ENCODE measurements at regions not wholly inside any gene's neighbourhood (a gene's known extent, or its start where the extent isn't known, plus 50 kb on each side); places are given as distances from the start of the nearest gene placed in this dataset.

DNA sequence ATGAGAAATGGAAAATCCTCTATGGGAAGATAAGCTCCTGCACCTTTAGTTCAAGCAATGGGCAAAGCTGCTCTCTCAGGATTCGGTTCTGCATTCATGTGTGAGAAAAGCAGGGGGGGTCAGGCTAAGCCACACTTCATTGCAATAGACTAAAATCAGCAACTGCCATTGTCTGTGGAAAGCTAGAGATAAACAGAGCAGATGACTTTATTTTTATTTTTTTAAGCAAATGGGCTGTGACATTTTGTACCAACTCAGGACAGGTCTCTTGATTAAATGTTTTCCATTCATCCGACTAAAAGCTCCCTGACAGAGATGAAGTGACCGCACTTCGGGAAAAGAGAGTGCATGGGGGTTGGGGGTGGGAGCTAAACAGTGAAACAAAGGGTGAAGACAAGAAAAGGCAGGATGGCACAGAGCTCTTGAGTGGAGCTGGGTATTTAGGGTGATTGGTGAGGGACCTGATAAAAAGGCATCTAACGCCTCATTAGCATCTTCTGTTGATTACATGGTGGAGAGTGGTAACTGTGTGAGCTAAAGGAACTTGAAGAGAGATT, 987.4 kb downstream of the TUSC7 start:
- TF ChIP-seq, protein P1, sequence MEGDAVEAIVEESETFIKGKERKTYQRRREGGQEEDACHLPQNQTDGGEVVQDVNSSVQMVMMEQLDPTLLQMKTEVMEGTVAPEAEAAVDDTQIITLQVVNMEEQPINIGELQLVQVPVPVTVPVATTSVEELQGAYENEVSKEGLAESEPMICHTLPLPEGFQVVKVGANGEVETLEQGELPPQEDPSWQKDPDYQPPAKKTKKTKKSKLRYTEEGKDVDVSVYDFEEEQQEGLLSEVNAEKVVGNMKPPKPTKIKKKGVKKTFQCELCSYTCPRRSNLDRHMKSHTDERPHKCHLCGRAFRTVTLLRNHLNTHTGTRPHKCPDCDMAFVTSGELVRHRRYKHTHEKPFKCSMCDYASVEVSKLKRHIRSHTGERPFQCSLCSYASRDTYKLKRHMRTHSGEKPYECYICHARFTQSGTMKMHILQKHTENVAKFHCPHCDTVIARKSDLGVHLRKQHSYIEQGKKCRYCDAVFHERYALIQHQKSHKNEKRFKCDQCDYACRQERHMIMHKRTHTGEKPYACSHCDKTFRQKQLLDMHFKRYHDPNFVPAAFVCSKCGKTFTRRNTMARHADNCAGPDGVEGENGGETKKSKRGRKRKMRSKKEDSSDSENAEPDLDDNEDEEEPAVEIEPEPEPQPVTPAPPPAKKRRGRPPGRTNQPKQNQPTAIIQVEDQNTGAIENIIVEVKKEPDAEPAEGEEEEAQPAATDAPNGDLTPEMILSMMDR (IDR thresholded peaks at IDR 0.05), result no peak
- no peak for TF ChIP-seq POLR2A (IDR thresholded peaks at IDR 0.05)

Measured in prostate gland (tissue), 2 donors.